B cell (primary cell): ENCODE measurements at regions not wholly inside any gene's neighbourhood (a gene's known extent, or its start where the extent isn't known, plus 50 kb on each side); places are given as distances from the start of the nearest gene placed in this dataset.

Source experiments
- EZH2 ChIP-seq: IDR thresholded peaks from 2 replicates; pipeline ENCODE4 v1.6.1; 2012; ENCODE audit warnings: borderline replicate concordance, low read depth, mild to moderate bottlenecking, moderate library complexity, low read length; ENCODE audit not compliant: insufficient read depth, poor library complexity, severe bottlenecking
- TF ChIP-seq, protein P1 (sequence below): fragments of 200-600 bp; IDR thresholded peaks from one replicate; pipeline ENCODE4 v1.8.0; 2022; ENCODE audit warnings: antibody characterized with exemption, mild to moderate bottlenecking

DNA sequence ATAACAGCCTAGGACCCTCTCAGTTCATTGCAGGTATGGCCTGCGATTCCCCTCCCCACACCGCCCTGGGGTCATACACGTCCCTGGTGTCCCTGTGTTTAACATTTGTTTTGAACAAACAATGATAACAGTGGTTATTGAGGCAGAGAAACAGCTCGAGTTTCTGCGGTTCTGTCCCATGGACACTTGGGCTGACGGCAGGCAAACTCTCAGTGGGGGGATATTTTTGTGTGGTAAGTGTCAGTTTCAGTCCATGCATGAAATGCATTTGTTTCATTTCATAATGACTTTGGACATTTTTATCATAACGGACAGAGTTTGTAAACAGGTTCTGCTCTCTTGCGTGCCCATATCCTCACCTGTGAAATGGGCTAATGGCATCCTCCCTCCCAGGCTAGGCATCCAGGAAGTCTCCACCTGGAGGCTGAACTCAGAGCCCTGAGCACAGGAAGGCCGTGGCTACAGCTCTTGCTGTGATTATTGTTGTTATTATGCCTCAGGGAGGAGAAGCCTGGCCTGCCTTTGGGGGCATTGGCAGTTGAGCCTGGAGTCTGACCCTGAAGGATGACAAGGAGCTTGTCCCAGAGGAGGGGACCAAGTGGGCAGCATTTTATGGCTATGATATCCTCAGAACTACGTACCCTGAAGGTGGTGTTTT is 190.9 kb downstream of the GADD45G start:
- TF ChIP-seq, protein P1, sequence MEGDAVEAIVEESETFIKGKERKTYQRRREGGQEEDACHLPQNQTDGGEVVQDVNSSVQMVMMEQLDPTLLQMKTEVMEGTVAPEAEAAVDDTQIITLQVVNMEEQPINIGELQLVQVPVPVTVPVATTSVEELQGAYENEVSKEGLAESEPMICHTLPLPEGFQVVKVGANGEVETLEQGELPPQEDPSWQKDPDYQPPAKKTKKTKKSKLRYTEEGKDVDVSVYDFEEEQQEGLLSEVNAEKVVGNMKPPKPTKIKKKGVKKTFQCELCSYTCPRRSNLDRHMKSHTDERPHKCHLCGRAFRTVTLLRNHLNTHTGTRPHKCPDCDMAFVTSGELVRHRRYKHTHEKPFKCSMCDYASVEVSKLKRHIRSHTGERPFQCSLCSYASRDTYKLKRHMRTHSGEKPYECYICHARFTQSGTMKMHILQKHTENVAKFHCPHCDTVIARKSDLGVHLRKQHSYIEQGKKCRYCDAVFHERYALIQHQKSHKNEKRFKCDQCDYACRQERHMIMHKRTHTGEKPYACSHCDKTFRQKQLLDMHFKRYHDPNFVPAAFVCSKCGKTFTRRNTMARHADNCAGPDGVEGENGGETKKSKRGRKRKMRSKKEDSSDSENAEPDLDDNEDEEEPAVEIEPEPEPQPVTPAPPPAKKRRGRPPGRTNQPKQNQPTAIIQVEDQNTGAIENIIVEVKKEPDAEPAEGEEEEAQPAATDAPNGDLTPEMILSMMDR, result no peak
- no peak for TF ChIP-seq EZH2
